IMR-90 (cell line): ENCODE measurements at regions not wholly inside any gene's neighbourhood (a gene's known extent, or its start where the extent isn't known, plus 50 kb on each side); places are given as distances from the start of the nearest gene placed in this dataset.
A peak's percentile ranks its signal among the peaks of the same experiment; 100 is the strongest.

Source experiments
- ATAC-seq: fragments of 200-7000 bp; cut with Tn5 transposase; 2 replicates; pipeline ENCODE4 v1.9.1; 2020; ENCODE audit warnings: low read depth, mild to moderate bottlenecking, moderate library complexity
- BruUV-seq: library from RNA; stranded (reverse); fragments of 400-500 nt; replicated peaks from 2 replicates; lab custom pipeline; 2021; lab: Mats Ljungman, UMichigan
- CTCF ChIA-PET: fragments of 300-600 bp; formaldehyde crosslinking; extraction: SDS; loops from one replicate; lab custom pipeline; 2021; ENCODE audit warnings: antibody characterized with exemption; lab: Yijun Ruan, JAX
- POLR2A ChIA-PET: fragments of 300-600 bp; sonication (Branson Sonifier 250); formaldehyde crosslinking; loops from one replicate; lab custom pipeline; 2022; ENCODE audit warnings: antibody characterized with exemption; ENCODE audit not compliant: unreplicated experiment; lab: Charles Lee
- DNase-seq: peaks from one replicate; pipeline ENCODE4 v3.0.0; 2013
- H2AFZ ChIP-seq: replicated peaks from 2 replicates; pipeline ENCODE3; 2013; ENCODE audit warnings: low read length, mild to moderate bottlenecking; ENCODE audit not compliant: poor library complexity
- H2AK5ac ChIP-seq: 2 replicates; pipeline ENCODE4 v1.6.1; 2013; ENCODE audit warnings: low read depth, low read length, inconsistent platforms
- H2AK9ac ChIP-seq: replicated peaks from 2 replicates; pipeline ENCODE3; 2013; ENCODE audit warnings: mild to moderate bottlenecking, low read depth, low read length, moderate library complexity; ENCODE audit not compliant: poor library complexity
- H2BK120ac ChIP-seq: 2 replicates; pipeline ENCODE4 v1.6.1; 2013; ENCODE audit warnings: low read depth, low read length, inconsistent platforms
- H2BK15ac ChIP-seq: 3 replicates; pipeline ENCODE4 v1.6.1; 2013; ENCODE audit warnings: low read depth, low read length, inconsistent platforms
- H2BK20ac ChIP-seq: 2 replicates; pipeline ENCODE4 v1.6.1; 2013; ENCODE audit warnings: low read depth, mild to moderate bottlenecking, inconsistent platforms, low read length, moderate library complexity
- H2BK5ac ChIP-seq: 2 replicates; pipeline ENCODE4 v1.6.1; 2013; ENCODE audit warnings: mild to moderate bottlenecking, low read depth, low read length, inconsistent platforms; ENCODE audit not compliant: poor library complexity, severe bottlenecking
- H3K14ac ChIP-seq: replicated peaks from 2 replicates; pipeline ENCODE4 v1.6.1; 2013; ENCODE audit warnings: low read depth, low read length, inconsistent platforms
- H3K18ac ChIP-seq: 2 replicates; pipeline ENCODE4 v1.6.1; 2013; ENCODE audit warnings: low read depth, low read length, control low read depth
- H3K23ac ChIP-seq: 2 replicates; pipeline ENCODE4 v1.6.1; 2013; ENCODE audit warnings: low read depth, low read length, inconsistent platforms
- H3K27ac ChIP-seq: 2 replicates; pipeline ENCODE4 v1.5.1; 2013; ENCODE audit warnings: mild to moderate bottlenecking, control low read depth, low read length; ENCODE audit not compliant: insufficient read depth
- H3K27me3 ChIP-seq: 2 replicates; pipeline ENCODE4 v1.6.1; 2013; ENCODE audit warnings: low read length; ENCODE audit not compliant: control insufficient read depth, insufficient read depth
- H3K36me3 ChIP-seq: 2 replicates; pipeline ENCODE4 v1.6.1; 2013; ENCODE audit warnings: low read length, mixed read lengths; ENCODE audit not compliant: control insufficient read depth, insufficient read depth
- H3K4ac ChIP-seq: 2 replicates; pipeline ENCODE4 v1.6.1; 2013; ENCODE audit warnings: low read depth, low read length, inconsistent platforms
- H3K4me1 ChIP-seq: 2 replicates; pipeline ENCODE4 v1.6.1; 2013; ENCODE audit warnings: low read length, mixed read lengths; ENCODE audit not compliant: control insufficient read depth, insufficient read depth
- H3K4me2 ChIP-seq: 2 replicates; pipeline ENCODE4 v1.6.1; 2013; ENCODE audit warnings: low read depth, mild to moderate bottlenecking, control low read depth, low read length, moderate library complexity
- H3K4me3 ChIP-seq: 2 replicates; pipeline ENCODE4 v1.5.1; 2013; ENCODE audit warnings: low read depth, mild to moderate bottlenecking, control low read depth, low read length, moderate library complexity; ENCODE audit not compliant: insufficient read depth
- H3K56ac ChIP-seq: 2 replicates; pipeline ENCODE4 v1.6.1; 2013; ENCODE audit warnings: low read length, inconsistent platforms; ENCODE audit not compliant: insufficient read depth; ENCODE audit errors: extremely low read depth
- H3K79me1 ChIP-seq, 2 experiments: 2 replicates each; pipeline ENCODE4 v1.6.1; 2013; ENCODE audit warnings: low read length in 2 of 2, inconsistent platforms in 1 of 2, low read depth in 1 of 2
- H3K9ac ChIP-seq: 2 replicates; pipeline ENCODE4 v1.6.1; 2013; ENCODE audit warnings: low read depth, low read length, control low read depth
- H3K9me1 ChIP-seq: 2 replicates; pipeline ENCODE4 v1.6.1; 2013; ENCODE audit warnings: low read length, inconsistent platforms; ENCODE audit not compliant: insufficient read depth
- H3K9me3 ChIP-seq: 2 replicates; pipeline ENCODE4 v1.6.1; 2013; ENCODE audit warnings: low read length; ENCODE audit not compliant: control insufficient read depth, insufficient read depth
- H4K20me1 ChIP-seq: 2 replicates; pipeline ENCODE4 v1.6.1; 2013; ENCODE audit warnings: low read length, inconsistent platforms; ENCODE audit not compliant: insufficient read depth
- H4K5ac ChIP-seq: 2 replicates; pipeline ENCODE4 v1.6.1; 2013; ENCODE audit warnings: mild to moderate bottlenecking, low read depth, low read length, control low read depth
- H4K8ac ChIP-seq, 2 experiments: 2 replicates each; pipeline ENCODE4 v1.6.1; 2013; ENCODE audit warnings: low read depth in 2 of 2, low read length in 2 of 2, control low read depth in 1 of 2, inconsistent platforms in 1 of 2
- H4K91ac ChIP-seq: 2 replicates; pipeline ENCODE4 v1.6.1; 2013; ENCODE audit warnings: low read depth, low read length, inconsistent platforms; ENCODE audit not compliant: insufficient read depth
- CEBPB ChIP-seq: IDR thresholded peaks from 2 replicates; pipeline ENCODE4 v1.6.1; 2012; ENCODE audit warnings: low read depth, low read length, improper control_type of control experiment
- MAFK ChIP-seq: IDR thresholded peaks from 2 replicates; pipeline ENCODE4 v1.6.1; 2012; ENCODE audit warnings: low read depth, low read length, improper control_type of control experiment
- NFE2L2 ChIP-seq: fragments of 150-350 bp; IDR thresholded peaks from 2 replicates; pipeline ENCODE4 v1.6.1; 2016; ENCODE audit warnings: low read depth, mild to moderate bottlenecking, low read length
- WGBS, 2 experiments: methylation state at CpG; one replicate each; pipeline versions ENCODE4 v1.1.5 to v1.1.7; 2013; ENCODE audit warnings: missing lambda C conversion rate in 2 of 2; ENCODE audit not compliant: insufficient read length in 1 of 2; ENCODE audit errors: extremely low coverage in 2 of 2; 5-methylcytosine and 5-hydroxymethylcytosine counted together
- dilution Hi-C: fragments of 300-500 bp; cut with HindIII; formaldehyde crosslinking; loops from one replicate; pipeline ENCODE4 v1.14.3; 2018; ENCODE audit warnings: low sequenced_read_pairs; ENCODE audit not compliant: unreplicated experiment
- in situ Hi-C: fragments of 300-500 bp; cut with MboI; formaldehyde crosslinking; loops from 3 replicates; pipeline ENCODE4 v1.14.3; 2019; ENCODE audit warnings: low sequenced_read_pairs, inconsistent platforms, mixed read lengths
- intact Hi-C: fragments of 100-400 bp; cut with micrococcal nuclease; formaldehyde crosslinking; loops from 2 replicates; pipeline ENCODE4 v1.10.0; 2022

GRCh38 chr9:102862478-102862877 is 132.7 kb upstream of the CYLC2 start:
- Histone ChIP-seq H3K14ac (no peak overlapping the region), H2AK9ac (no peak overlapping the region), H3K56ac (no peak overlapping the region), H4K5ac (no peak overlapping the region), H3K4me1 (no peaks in the 10 kb centered on the region), H3K4me3 (no peak overlapping the region), H2BK20ac (no peak overlapping the region), H3K18ac (no peak overlapping the region), H2BK5ac (no peak overlapping the region), H3K9me3 (peaks cover 2% of the 10 kb centered on the region; the same call in 1 of the 2 replicates), H3K27ac (no peak overlapping the region), H3K4me2 (no peak overlapping the region), H4K20me1 (no peaks in the 10 kb centered on the region), H3K9ac (no peak overlapping the region), H2BK120ac (no peak overlapping the region), H3K27me3 (no peaks in the 10 kb centered on the region), H3K4ac (no peak overlapping the region), H3K79me1 (no peaks in the 10 kb centered on the region), H2AFZ (no peak overlapping the region), H3K23ac (no peak overlapping the region), H4K91ac (no peak overlapping the region), H4K8ac (no peak overlapping the region), H2AK5ac (no peak overlapping the region), H2BK15ac (no peak overlapping the region), H3K9me1 (no peaks in the 10 kb centered on the region), H3K36me3 (no peaks in the 10 kb centered on the region)
- DNase-seq (no peak), ATAC-seq (no peak)
- no CpG with 5 or more reads among the region's 1 CpG for WGBS, 2 experiments
- in situ Hi-C loops: no loop called here
- POLR2A ChIA-PET: no interaction called here
- dilution Hi-C loops: no loop called here
- CTCF ChIA-PET: no interaction called here
- TF ChIP-seq NFE2L2 (no peak), CEBPB (no peak), MAFK (peak; percentile 41)
- BruUV-seq: no TSS peak
- intact Hi-C loops: no loop called here
